ENCODE measurements at regions not wholly inside any gene's neighbourhood (a gene's known extent, or its start where the extent isn't known, plus 50 kb on each side); places are given as distances from the start of the nearest gene placed in this dataset.

DNA sequence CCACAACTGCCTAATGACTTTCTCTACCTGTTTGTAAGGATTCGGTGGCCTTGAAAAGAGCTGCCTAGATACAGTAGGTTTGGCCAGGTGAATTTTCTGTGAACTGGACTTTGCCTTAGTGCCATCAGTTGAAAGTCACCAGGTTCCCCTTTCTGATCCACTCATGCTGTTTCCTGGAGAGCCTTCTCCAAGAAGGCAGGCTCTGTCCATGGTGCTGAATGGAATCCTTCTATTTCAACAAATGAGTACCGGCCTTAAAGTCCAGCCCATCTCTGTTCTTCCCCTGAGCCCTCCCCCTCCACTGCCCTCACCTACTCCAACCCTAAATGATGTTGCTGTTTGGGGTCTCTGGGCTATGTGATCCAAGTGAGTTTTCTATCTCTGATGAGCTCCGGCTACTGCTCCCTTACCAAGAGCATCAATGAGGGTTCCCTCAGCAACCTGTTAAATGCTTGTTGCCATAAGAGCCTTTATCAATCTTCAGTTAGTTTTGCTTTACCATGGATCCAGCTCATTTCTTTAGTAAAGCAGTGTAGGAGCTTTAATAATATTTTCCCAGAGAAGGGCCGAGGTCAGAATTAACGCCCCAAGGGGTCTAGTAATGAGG is 500.4 kb downstream of the PTPRU start:
- TF ChIP-seq POLR2A (IDR thresholded peaks at IDR 0.05; ENCODE audit: low read depth) (no peak), EP300 (IDR thresholded peaks at IDR 0.05) (no peak)
- TF ChIP-seq, protein P1, sequence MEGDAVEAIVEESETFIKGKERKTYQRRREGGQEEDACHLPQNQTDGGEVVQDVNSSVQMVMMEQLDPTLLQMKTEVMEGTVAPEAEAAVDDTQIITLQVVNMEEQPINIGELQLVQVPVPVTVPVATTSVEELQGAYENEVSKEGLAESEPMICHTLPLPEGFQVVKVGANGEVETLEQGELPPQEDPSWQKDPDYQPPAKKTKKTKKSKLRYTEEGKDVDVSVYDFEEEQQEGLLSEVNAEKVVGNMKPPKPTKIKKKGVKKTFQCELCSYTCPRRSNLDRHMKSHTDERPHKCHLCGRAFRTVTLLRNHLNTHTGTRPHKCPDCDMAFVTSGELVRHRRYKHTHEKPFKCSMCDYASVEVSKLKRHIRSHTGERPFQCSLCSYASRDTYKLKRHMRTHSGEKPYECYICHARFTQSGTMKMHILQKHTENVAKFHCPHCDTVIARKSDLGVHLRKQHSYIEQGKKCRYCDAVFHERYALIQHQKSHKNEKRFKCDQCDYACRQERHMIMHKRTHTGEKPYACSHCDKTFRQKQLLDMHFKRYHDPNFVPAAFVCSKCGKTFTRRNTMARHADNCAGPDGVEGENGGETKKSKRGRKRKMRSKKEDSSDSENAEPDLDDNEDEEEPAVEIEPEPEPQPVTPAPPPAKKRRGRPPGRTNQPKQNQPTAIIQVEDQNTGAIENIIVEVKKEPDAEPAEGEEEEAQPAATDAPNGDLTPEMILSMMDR (IDR thresholded peaks at IDR 0.05) = no peak

All from esophagus muscularis mucosa (tissue), 4 donors.